Sigmoid colon (tissue), 4 donors: ENCODE measurements at regions not wholly inside any gene's neighbourhood (a gene's known extent, or its start where the extent isn't known, plus 50 kb on each side); places are given as distances from the start of the nearest gene placed in this dataset.

Source experiments
- POLR2AphosphoS5 ChIP-seq, 4 donors: sonication (generic); formaldehyde crosslinking; IDR thresholded peaks; one replicate each; pipeline ENCODE4 v1.6.1; 2017; ENCODE audit warnings: antibody characterized with exemption in 4 of 4
- TF ChIP-seq, protein P1 (sequence below), 4 experiments: fragments of 450-650 bp in 3 of 4; fragments of 200-600 bp in 1 of 4; IDR thresholded peaks; one replicate each; pipeline ENCODE4 v1.5.1; 2016 to 2019; ENCODE audit warnings: antibody characterized with exemption in 4 of 4, mild to moderate bottlenecking in 3 of 4, moderate library complexity in 2 of 4

- TF ChIP-seq, protein P1, sequence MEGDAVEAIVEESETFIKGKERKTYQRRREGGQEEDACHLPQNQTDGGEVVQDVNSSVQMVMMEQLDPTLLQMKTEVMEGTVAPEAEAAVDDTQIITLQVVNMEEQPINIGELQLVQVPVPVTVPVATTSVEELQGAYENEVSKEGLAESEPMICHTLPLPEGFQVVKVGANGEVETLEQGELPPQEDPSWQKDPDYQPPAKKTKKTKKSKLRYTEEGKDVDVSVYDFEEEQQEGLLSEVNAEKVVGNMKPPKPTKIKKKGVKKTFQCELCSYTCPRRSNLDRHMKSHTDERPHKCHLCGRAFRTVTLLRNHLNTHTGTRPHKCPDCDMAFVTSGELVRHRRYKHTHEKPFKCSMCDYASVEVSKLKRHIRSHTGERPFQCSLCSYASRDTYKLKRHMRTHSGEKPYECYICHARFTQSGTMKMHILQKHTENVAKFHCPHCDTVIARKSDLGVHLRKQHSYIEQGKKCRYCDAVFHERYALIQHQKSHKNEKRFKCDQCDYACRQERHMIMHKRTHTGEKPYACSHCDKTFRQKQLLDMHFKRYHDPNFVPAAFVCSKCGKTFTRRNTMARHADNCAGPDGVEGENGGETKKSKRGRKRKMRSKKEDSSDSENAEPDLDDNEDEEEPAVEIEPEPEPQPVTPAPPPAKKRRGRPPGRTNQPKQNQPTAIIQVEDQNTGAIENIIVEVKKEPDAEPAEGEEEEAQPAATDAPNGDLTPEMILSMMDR (IDR thresholded peaks at IDR 0.05), result no peak
- no peak for TF ChIP-seq POLR2AphosphoS5 (IDR thresholded peaks at IDR 0.05)
Measured at GRCh38 chr2:126115975-126116374, 540.0 kb upstream of the GYPC start.
